ENCODE measurements at regions not wholly inside any gene's neighbourhood (a gene's known extent, or its start where the extent isn't known, plus 50 kb on each side); places are given as distances from the start of the nearest gene placed in this dataset.

DNA sequence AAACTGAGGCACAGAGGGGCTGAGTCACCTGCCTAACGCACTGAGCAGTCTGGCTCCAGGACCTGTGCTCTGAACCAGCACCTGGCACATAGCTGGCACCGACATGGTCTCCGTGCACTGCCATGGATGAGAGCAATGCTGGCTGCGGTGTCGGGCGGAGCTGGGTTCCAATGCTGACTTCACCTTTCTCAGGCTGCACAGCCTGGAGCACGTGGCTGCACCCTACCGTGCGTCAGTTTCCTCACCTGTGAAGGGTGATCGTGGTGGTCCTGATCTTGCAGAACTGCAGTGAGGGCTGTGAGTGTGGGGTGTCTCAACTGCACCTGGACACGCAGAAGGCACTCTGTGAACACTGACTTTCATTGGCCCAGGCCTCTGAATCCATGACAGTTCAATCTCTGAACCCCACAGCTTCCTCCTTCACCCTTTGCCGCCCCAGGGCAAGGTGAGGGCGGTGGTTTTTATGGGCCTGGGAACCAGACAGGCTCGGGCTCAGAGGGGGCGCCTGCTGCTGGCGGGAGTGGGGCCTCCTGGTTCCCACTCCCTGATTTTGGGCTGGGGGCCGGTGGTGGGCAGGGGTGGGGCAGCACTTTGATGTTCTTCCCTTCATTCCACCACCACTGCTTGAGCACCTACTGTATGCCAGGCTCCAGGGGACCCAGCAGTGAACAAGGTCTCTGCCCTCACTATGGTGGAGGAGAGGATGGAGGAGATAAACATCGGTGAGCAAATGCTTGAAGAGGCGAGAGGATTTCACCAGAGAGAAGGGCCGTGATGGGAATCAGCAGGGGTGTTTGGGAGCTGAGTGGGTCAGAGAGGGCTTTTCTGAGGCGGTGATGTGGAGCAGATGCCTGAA is 102.9 kb downstream of the CEBPB start:
- Histone ChIP-seq H3K27me3 (ENCODE audit: insufficient read depth, low read length, poor library complexity, severe bottlenecking) (no peaks in the 10 kb centered on the region), H2AFZ (ENCODE audit: low read length) (no peak overlapping the region), H3K36me3 (ENCODE audit: insufficient read depth, low read length) (no peaks in the 10 kb centered on the region), H3K79me2 (ENCODE audit: insufficient read depth, low read length) (no peaks in the 10 kb centered on the region), H3K4me1 (ENCODE audit: insufficient read depth, low read length, poor library complexity, severe bottlenecking) (peaks cover 16% of the 10 kb centered on the region), H3K9me3 (ENCODE audit: insufficient read depth, low read depth, low read length) (no peaks in the 10 kb centered on the region), H3K9me2 (replicated peaks; ENCODE audit: low read depth, low read length) (no peaks in the 10 kb centered on the region), H3K4me2 (ENCODE audit: low read depth, low read length, poor library complexity, severe bottlenecking) (no peak overlapping the region), H4K20me1 (ENCODE audit: insufficient read depth, low read length, poor library complexity, severe bottlenecking) (no peaks in the 10 kb centered on the region), H3K4me3 (ENCODE audit: low read length, poor library complexity, severe bottlenecking) (no peak overlapping the region), H3F3A (ENCODE audit: low read depth) (no peaks in the 10 kb centered on the region), H3K9ac (ENCODE audit: low read depth, low read length, poor library complexity, severe bottlenecking) (no peak overlapping the region)
- TF ChIP-seq EZH2phosphoT487 (IDR thresholded peaks at IDR 0.05; ENCODE audit: borderline replicate concordance), result no peak

DNA sequence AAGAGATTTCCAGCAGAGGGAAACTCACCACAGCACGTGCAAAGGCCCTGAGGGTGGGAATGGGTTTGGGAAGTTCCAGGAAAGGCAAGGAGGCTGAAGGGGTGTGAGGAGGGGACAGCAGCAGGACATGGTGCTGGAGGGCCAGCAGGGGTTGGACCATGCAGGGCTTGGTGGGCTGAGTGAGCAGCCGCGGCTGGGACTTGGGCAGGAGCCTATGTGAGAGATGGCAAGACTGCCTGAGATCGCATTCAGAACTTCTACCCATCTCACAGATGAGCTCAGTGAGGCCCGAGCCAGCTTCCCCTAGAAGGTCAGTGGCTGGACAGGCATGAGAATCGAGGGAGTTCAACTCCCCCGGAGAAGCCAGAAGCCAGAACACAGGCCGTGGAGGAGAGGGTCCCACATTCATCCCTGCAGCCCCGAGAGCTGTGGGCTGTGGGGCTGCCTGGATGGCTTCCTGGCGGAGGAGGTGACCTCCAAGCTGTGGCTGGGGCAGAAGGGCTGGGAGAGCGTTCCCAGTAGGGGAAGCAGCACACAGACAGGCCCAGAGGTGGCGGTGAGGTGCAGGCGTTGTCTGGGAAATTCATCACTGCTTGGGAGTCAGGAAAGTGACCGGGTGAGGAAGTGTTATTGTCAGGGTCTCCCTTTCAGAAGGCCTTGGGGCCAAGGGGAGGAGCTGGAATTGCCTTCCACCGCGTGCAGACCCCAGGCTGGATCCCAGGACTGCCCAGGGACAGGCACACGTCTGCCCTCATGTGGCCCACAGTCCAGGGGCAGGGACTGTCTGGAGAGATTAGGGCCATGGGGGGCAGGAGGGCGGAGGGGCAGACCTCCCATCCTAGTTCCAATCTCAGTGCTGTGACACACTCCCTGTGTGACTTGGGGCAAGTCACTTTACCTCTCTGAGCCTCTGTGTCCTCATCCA is 103.8 kb downstream of the CEBPB start:
- H3K27me3 ChIP-seq (ENCODE audit: insufficient read depth, low read length, poor library complexity, severe bottlenecking), result no peaks in the 10 kb centered on the region
- H3K9me2 ChIP-seq (replicated peaks; ENCODE audit: low read depth, low read length), result no peaks in the 10 kb centered on the region
- no peak overlapping the region for H3K9ac ChIP-seq (ENCODE audit: low read depth, low read length, poor library complexity, severe bottlenecking)
- no peak overlapping the region for H3K4me2 ChIP-seq (ENCODE audit: low read depth, low read length, poor library complexity, severe bottlenecking)
- no peaks in the 10 kb centered on the region for H3F3A ChIP-seq (ENCODE audit: low read depth)
- H4K20me1 ChIP-seq (ENCODE audit: insufficient read depth, low read length, poor library complexity, severe bottlenecking), result no peaks in the 10 kb centered on the region
- H3K9me3 ChIP-seq (ENCODE audit: insufficient read depth, low read depth, low read length), result no peaks in the 10 kb centered on the region
- H3K4me3 ChIP-seq (ENCODE audit: low read length, poor library complexity, severe bottlenecking), result no peak overlapping the region
- no peaks in the 10 kb centered on the region for H3K36me3 ChIP-seq (ENCODE audit: insufficient read depth, low read length)
- H2AFZ ChIP-seq (ENCODE audit: low read length), result no peak overlapping the region
- peaks cover 16% of the 10 kb centered on the region for H3K4me1 ChIP-seq (ENCODE audit: insufficient read depth, low read length, poor library complexity, severe bottlenecking)
- TF ChIP-seq, protein P1, sequence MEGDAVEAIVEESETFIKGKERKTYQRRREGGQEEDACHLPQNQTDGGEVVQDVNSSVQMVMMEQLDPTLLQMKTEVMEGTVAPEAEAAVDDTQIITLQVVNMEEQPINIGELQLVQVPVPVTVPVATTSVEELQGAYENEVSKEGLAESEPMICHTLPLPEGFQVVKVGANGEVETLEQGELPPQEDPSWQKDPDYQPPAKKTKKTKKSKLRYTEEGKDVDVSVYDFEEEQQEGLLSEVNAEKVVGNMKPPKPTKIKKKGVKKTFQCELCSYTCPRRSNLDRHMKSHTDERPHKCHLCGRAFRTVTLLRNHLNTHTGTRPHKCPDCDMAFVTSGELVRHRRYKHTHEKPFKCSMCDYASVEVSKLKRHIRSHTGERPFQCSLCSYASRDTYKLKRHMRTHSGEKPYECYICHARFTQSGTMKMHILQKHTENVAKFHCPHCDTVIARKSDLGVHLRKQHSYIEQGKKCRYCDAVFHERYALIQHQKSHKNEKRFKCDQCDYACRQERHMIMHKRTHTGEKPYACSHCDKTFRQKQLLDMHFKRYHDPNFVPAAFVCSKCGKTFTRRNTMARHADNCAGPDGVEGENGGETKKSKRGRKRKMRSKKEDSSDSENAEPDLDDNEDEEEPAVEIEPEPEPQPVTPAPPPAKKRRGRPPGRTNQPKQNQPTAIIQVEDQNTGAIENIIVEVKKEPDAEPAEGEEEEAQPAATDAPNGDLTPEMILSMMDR (conservative IDR thresholded peaks at IDR 0.05; ENCODE audit: low read length), result no peak
- TF ChIP-seq EZH2phosphoT487 (IDR thresholded peaks at IDR 0.05; ENCODE audit: borderline replicate concordance), result no peak
- no peaks in the 10 kb centered on the region for H3K79me2 ChIP-seq (ENCODE audit: insufficient read depth, low read length)

DNA sequence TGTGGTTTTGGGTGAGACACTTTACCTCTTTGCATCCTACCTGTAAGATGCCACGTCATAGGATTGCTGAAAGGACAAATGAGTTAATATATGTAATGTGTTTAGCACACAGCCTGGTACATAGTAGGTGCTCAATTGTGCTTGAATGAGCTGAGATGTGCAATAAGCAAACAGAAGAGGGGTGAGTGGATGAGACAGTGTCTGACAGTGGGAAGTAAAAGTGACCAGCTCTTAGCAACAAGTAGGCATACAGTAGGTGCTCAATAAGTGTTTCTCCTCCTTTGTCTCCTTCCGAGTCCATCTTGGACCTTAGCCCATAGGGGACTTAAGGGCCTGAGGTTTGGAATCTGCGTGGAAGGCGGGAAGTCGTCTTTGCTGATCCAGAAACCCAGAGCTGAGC is 104.7 kb downstream of the CEBPB start:
- Histone ChIP-seq H3K9me2 (replicated peaks; ENCODE audit: low read depth, low read length) (no peaks in the 10 kb centered on the region), H3K9ac (ENCODE audit: low read depth, low read length, poor library complexity, severe bottlenecking) (no peak overlapping the region), H2AFZ (ENCODE audit: low read length) (no peak overlapping the region), H3K4me1 (ENCODE audit: insufficient read depth, low read length, poor library complexity, severe bottlenecking) (peaks cover 16% of the 10 kb centered on the region), H3K27me3 (ENCODE audit: insufficient read depth, low read length, poor library complexity, severe bottlenecking) (no peaks in the 10 kb centered on the region), H3K4me2 (ENCODE audit: low read depth, low read length, poor library complexity, severe bottlenecking) (no peak overlapping the region), H4K20me1 (ENCODE audit: insufficient read depth, low read length, poor library complexity, severe bottlenecking) (no peaks in the 10 kb centered on the region), H3K9me3 (ENCODE audit: insufficient read depth, low read depth, low read length) (no peaks in the 10 kb centered on the region), H3F3A (ENCODE audit: low read depth) (no peaks in the 10 kb centered on the region), H3K4me3 (ENCODE audit: low read length, poor library complexity, severe bottlenecking) (no peak overlapping the region), H3K36me3 (ENCODE audit: insufficient read depth, low read length) (no peaks in the 10 kb centered on the region), H3K79me2 (ENCODE audit: insufficient read depth, low read length) (no peaks in the 10 kb centered on the region)
- no peak for TF ChIP-seq EZH2phosphoT487 (IDR thresholded peaks at IDR 0.05; ENCODE audit: borderline replicate concordance)
- TF ChIP-seq, protein P1 (conservative IDR thresholded peaks at IDR 0.05; ENCODE audit: low read length), result no peak

Data from Loucy (cell line).